ENCODE measurements at regions not wholly inside any gene's neighbourhood (a gene's known extent, or its start where the extent isn't known, plus 50 kb on each side); places are given as distances from the start of the nearest gene placed in this dataset.
"Not testable (repeated sequence)": the region's sequence is repeated elsewhere in the genome, so short reads cannot be mapped to it uniquely, and the experiment has no call there.

DNA sequence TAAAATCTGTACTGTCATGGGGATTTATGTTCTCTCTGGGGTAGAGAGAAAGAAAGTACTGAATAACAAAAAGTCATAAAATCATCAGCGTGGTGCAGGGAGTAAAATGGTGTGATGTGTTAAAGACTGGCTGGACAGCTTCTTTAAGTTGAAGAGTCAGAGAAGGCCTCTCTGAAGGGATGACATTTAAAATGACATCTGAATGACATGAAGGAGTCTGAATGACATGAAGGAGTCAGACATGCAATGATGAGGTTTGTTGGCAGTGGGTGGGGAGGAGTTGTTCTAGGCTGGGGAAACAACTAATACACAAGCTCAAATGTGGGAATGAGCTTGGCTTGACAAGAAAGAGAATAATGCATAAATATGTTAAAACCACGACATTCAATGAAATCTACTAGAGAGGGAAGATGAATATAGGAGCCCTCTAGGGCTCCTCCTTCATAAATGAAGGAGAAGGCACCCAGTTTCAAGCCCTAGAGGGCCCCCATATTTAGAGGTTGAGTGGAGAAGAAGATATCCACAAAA lies 63.9 kb upstream of the KIT start:
- H3K79me2 ChIP-seq (ENCODE audit: control insufficient read depth, insufficient read depth, low read length, unreplicated experiment): no peaks in the 10 kb centered on the region

DNA sequence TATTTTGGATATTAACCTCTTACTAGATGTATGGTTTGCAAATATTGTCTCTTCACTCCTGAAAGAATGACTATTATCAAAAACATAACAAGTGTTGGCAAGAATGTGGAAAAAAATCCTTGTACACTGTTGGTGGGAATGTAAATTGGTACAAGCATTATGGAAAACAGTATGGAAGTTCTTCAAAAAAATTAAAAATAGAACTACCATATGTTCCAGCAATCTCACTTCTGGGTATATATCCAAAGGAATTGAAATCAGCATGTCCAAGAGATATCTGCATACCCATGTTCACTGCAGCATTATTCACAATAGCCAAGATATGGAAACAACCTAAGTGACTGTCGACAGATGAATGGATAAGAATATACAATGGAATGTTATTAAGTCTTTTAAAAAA lies 61.6 kb upstream of the KIT start:
- Histone ChIP-seq H3K27me3 (ENCODE audit: insufficient read depth, low read length) (no peaks in the 10 kb centered on the region), H3K27ac (ENCODE audit: low read depth, low read length) (no peak overlapping the region), H3K36me3 (ENCODE audit: insufficient read depth, low read length) (no peaks in the 10 kb centered on the region), H3K4me1 (ENCODE audit: control insufficient read depth, insufficient read depth, low read length, unreplicated experiment) (no peaks in the 10 kb centered on the region), H3K79me2 (ENCODE audit: control insufficient read depth, insufficient read depth, low read length, unreplicated experiment) (no peaks in the 10 kb centered on the region), H2AFZ (ENCODE audit: low read length, unreplicated experiment) (no peak overlapping the region), H3K4me3 (ENCODE audit: low read depth, low read length) (no peak overlapping the region)

More for the DNA sequence above, 63.9 kb upstream of the KIT start:
- Histone ChIP-seq H3K36me3 (ENCODE audit: insufficient read depth, low read length) (no peaks in the 10 kb centered on the region), H3K27ac (ENCODE audit: low read depth, low read length) (no peak overlapping the region), H2AFZ (ENCODE audit: low read length, unreplicated experiment) (no peak overlapping the region), H3K4me1 (ENCODE audit: control insufficient read depth, insufficient read depth, low read length, unreplicated experiment) (no peaks in the 10 kb centered on the region), H3K27me3 (ENCODE audit: insufficient read depth, low read length) (no peaks in the 10 kb centered on the region), H3K4me3 (ENCODE audit: low read depth, low read length) (no peak overlapping the region)

GRCh38 chr4:54597678-54598077 lies 60.1 kb upstream of the KIT start:
- not testable (repeated sequence) for H3K79me2 ChIP-seq (ENCODE audit: control insufficient read depth, insufficient read depth, low read length, unreplicated experiment); H3K4me3 ChIP-seq (ENCODE audit: low read depth, low read length); H2AFZ ChIP-seq (ENCODE audit: low read length, unreplicated experiment); H3K36me3 ChIP-seq (ENCODE audit: insufficient read depth, low read length); H3K27ac ChIP-seq (ENCODE audit: low read depth, low read length); H3K27me3 ChIP-seq (ENCODE audit: insufficient read depth, low read length); H3K4me1 ChIP-seq (ENCODE audit: control insufficient read depth, insufficient read depth, low read length, unreplicated experiment)

GRCh38 chr4:54602175-54602574 lies 55.6 kb upstream of the KIT start:
- H3K27me3 ChIP-seq (ENCODE audit: insufficient read depth, low read length); H3K36me3 ChIP-seq (ENCODE audit: insufficient read depth, low read length); H3K4me1 ChIP-seq (ENCODE audit: control insufficient read depth, insufficient read depth, low read length, unreplicated experiment); H2AFZ ChIP-seq (ENCODE audit: low read length, unreplicated experiment); H3K27ac ChIP-seq (ENCODE audit: low read depth, low read length); H3K79me2 ChIP-seq (ENCODE audit: control insufficient read depth, insufficient read depth, low read length, unreplicated experiment); H3K4me3 ChIP-seq (ENCODE audit: low read depth, low read length): not testable (repeated sequence)

GRCh38 chr4:54607067-54607466 lies 50.7 kb upstream of the KIT start:
- no peak overlapping the region for H3K27ac ChIP-seq (ENCODE audit: low read depth, low read length)
- H3K36me3 ChIP-seq (ENCODE audit: insufficient read depth, low read length): no peaks in the 10 kb centered on the region
- no peaks in the 10 kb centered on the region for H3K79me2 ChIP-seq (ENCODE audit: control insufficient read depth, insufficient read depth, low read length, unreplicated experiment)
- H3K27me3 ChIP-seq (ENCODE audit: insufficient read depth, low read length): no peaks in the 10 kb centered on the region
- H2AFZ ChIP-seq (ENCODE audit: low read length, unreplicated experiment): no peak overlapping the region
- H3K4me1 ChIP-seq (ENCODE audit: control insufficient read depth, insufficient read depth, low read length, unreplicated experiment): no peaks in the 10 kb centered on the region
- no peak overlapping the region for H3K4me3 ChIP-seq (ENCODE audit: low read depth, low read length)

DNA sequence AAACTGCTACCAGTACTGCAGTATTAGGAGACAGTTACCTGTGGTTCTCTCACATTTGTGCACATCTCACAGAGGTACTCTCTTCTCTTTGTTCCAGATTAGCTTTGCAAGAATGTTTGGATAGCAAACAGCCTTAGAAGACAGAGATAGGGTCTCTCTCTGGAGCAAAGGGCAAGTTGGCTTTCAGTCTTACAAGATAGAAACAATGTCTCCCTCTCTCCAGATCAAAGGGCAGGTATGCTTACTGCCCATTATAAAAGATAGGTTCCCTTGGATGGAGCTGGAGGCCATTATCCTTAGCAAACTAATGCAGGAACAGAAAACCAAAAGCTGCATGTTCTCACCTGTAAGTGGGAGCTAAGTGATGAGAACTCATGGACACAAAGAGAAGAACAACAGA lies 50.2 kb upstream of the KIT start:
- no peaks in the 10 kb centered on the region for H3K4me1 ChIP-seq (ENCODE audit: control insufficient read depth, insufficient read depth, low read length, unreplicated experiment)
- H3K4me3 ChIP-seq (ENCODE audit: low read depth, low read length): no peak overlapping the region
- no peaks in the 10 kb centered on the region for H3K79me2 ChIP-seq (ENCODE audit: control insufficient read depth, insufficient read depth, low read length, unreplicated experiment)
- H3K27ac ChIP-seq (ENCODE audit: low read depth, low read length): no peak overlapping the region
- H2AFZ ChIP-seq (ENCODE audit: low read length, unreplicated experiment): no peak overlapping the region
- H3K36me3 ChIP-seq (ENCODE audit: insufficient read depth, low read length): no peaks in the 10 kb centered on the region
- peaks cover under 1% of the 10 kb centered on the region; the same call in 1 of the 2 replicates for H3K27me3 ChIP-seq (ENCODE audit: insufficient read depth, low read length)

Data from ACC112 (cell line).